ENCODE measurements at regions not wholly inside any gene's neighbourhood (a gene's known extent, or its start where the extent isn't known, plus 50 kb on each side); places are given as distances from the start of the nearest gene placed in this dataset.

DNA sequence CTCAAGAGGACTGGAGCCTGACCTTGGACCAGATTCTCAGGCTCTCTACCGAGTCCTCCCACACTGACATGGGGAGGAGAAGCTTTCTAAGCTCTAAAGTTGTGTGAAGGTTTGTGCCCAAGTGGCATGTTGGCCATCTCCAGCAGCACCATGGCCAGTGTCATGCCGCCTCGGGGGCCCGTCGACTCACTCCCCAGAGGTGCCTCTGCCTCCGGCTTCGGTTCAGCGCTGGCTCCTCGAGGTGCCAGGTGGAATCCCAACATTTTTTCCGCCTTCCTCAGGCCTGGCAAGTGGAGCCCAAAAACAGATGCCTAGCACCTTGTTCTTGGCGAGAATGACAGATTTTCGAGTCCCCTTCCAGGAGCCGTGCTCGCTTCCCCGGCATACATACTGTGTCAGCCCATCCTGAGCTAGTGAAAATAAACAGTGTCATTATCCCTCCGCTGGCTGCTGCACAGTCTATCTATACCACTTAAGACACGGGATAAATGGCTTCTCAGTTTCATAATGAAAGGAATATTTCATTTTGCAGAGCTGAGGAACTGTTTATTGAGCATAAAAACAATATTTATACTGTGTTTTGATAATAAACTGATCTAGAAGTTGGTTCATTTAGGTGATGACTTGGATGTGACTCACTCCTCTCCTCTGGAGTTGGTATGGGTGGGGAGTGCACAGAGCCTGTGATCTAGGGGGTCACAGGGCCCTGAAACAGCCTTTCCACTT, 328.5 kb upstream of the TLE3 start:
- Histone ChIP-seq H3K9me3 (replicated peaks; ENCODE audit: control insufficient read depth, insufficient read depth, low read depth, low read length) (no peaks in the 10 kb centered on the region), H2AFZ (ENCODE audit: low read depth, low read length) (no peak overlapping the region), H3K36me3 (ENCODE audit: control insufficient read depth, insufficient read depth, low read length) (no peaks in the 10 kb centered on the region), H3K9ac (ENCODE audit: insufficient read depth in 1 of 2, low read depth in 2 of 2, low read length in 2 of 2) (no peak overlapping the region), H3K4me2 (ENCODE audit: insufficient read depth, low read length) (no peak overlapping the region), H3K4me3 (no peak overlapping the region), H3K79me2 (ENCODE audit: control insufficient read depth, insufficient read depth, low read length) (no peaks in the 10 kb centered on the region), H3K4me1 (replicated peaks in 1 of 2; ENCODE audit: control insufficient read depth in 2 of 2, insufficient read depth in 2 of 2, low read length in 2 of 2) (peaks cover 0 to 3% of the 10 kb centered on the region in 2 experiments; a peak in 3 of 5 replicates), H3K27ac (ENCODE audit: extremely low read depth, low read depth, low read length) (no peak overlapping the region), H3K27me3 (ENCODE audit: control insufficient read depth in 2 of 2, insufficient read depth in 2 of 2, low read length in 2 of 2) (no peaks in the 10 kb centered on the region), H3K9me1 (ENCODE audit: control insufficient read depth, insufficient read depth, low read length) (no peaks in the 10 kb centered on the region), H4K20me1 (replicated peaks; ENCODE audit: control insufficient read depth, insufficient read depth, low read length) (no peaks in the 10 kb centered on the region)
- no TSS peak for BruUV-seq (replicated peaks)
- intact Hi-C loops (cut with micrococcal nuclease) (no loop called here), in situ Hi-C loops (cut with MboI) (no loop called here)
- no peak for DNase-seq (ENCODE audit: extremely low read depth in 1 of 4, low spot score in 3 of 4)
- FAIRE-seq, result no peak
- no peak for ATAC-seq
- 47% methylated on average over 16 of the region's 17 CpGs for WGBS (ENCODE audit: insufficient coverage, low coverage, missing lambda C conversion rate)
- CTCF ChIA-PET (ENCODE audit: low intra/inter-chr PET ratio), result no interaction called here
- POLR2A ChIA-PET, result interaction anchor here (1.2 to 1.7 kb wide), 2 partner anchors 13 to 19 kb away, joined by 5 read pairs; no protein-coding TSS in a partner anchor
- TF ChIP-seq CEBPZ (IDR thresholded peaks at IDR 0.05; ENCODE audit: borderline replicate concordance, low read depth, low read length), result no peak
- no peak for TF ChIP-seq DMBX1 (CRISPR knock-in tag; IDR thresholded peaks at IDR 0.05; ENCODE audit: borderline replicate concordance)
- no peak for TF ChIP-seq GATAD2A (IDR thresholded peaks at IDR 0.05)
- no peak for TF ChIP-seq ZNF24 (IDR thresholded peaks at IDR 0.05)
- no peak for TF ChIP-seq ZFX (CRISPR knock-in tag; IDR thresholded peaks at IDR 0.05)
- no peak for TF ChIP-seq E2F8 (IDR thresholded peaks at IDR 0.05; ENCODE audit: low read depth, partially characterized antibody)
- no peak for TF ChIP-seq ZFPM2 (CRISPR knock-in tag; IDR thresholded peaks at IDR 0.05)
- TF ChIP-seq PCBP2 (IDR thresholded peaks at IDR 0.05; ENCODE audit: low read depth, low read length, poor library complexity, severe bottlenecking), result no peak
- no peak for TF ChIP-seq CCNT2 (IDR thresholded peaks at IDR 0.05; ENCODE audit: borderline replicate concordance, extremely low read depth, insufficient read length, low read depth, low read length)
